Fibroblast of skin of right biceps (primary cell): ENCODE measurements at regions not wholly inside any gene's neighbourhood (a gene's known extent, or its start where the extent isn't known, plus 50 kb on each side); places are given as distances from the start of the nearest gene placed in this dataset.

Experiments used
- DNase-seq: peaks from one replicate; pipeline ENCODE4 v3.0.0-alpha.2; 2013

DNA sequence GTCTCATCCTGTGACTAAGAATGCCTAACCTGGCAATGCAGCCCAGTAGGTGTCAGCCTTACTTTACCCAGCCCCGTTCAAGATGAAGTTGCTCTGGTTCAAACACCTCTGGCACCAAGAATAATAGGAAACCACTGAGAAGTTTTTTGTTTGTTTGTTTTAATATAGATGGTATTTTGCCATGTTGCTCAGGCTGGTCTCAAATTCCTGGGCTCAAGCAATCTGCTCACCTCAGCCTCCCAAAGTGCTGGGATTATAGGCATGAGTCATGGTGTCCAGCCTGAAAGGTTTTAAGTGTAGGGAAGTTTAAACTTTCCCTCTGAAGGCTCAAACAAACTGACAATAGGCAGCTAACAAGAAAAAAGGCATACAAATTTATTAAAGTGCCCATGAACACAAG, 51.2 kb upstream of the ABCC4 start:
- DNase-seq, result no peak

DNA sequence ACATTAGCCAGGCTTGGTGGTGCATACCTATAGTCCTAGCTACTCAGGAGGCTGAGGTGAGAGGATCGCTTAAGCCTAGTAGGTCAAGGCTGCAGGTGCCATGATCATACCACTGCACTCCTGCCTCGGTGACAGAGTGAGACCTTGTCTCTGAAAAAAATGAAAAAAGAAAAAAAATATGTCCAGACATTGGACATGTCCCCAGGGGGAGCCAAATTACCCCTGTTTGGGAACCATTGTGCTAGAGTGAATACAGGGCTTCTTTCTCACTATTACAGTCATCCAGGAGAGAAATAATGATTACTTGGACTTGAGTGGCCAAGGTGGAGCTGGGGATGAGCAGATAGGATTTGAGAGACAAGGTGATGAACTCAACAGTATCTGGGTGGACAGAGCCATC, 52.9 kb upstream of the ABCC4 start:
- DNase-seq, result no peak

DNA sequence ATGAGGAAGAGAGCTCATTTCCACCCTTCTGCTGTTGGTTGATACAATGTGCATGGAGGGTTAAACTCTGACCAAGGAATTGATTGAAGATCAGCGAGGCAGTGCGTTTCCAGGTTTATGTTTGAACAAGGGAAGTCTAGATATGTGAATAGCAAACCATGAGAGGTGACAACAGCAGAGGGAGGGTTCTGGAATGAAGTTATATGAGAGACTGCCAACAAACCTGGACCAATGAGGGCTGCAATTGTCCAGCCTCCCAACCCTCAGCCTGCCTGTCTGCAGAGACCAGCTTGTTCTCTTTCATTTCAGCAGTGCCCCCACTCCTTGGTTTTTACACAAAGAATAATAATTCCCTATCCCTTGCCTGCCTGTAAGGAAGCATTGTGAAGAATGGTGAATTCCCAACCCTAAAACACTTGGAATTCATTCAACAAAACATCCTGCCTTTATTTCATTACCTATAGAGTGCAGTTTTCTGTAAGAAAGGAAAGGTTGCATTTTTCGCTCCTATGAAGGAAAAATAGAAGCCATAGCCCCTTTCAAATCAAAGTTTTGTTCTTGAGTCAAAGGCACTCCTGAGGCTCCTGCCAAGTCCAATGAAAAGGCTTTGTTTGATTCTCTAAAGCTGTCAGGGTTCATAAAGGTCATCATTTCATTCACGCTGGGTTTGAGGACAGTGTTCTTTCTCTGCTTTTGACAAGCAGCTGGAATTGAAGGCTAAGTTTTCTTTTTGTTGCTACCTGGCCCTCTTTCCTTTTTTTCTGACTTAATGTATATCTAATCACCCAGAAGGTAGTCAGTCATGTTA, 53.6 kb upstream of the ABCC4 start:
- DNase-seq, result no peak

DNA sequence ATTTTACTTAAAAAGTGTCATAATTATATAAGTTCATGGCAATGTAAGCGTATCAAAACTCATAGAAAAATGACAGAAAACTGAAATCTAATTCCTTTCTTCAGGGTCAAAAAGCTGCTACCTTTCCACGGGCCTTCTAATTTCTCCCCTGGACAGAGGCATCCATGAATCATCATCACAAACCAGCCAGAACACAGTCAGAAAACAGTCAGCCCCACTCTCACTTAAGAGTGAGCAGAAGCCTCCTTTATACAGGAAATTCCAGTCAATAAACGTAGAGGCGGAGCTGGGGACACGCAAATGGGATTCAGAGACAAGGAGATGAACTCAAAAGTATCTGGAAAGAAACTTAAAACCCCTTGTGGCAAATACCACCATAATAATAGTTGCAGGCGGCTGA, 54.2 kb upstream of the ABCC4 start:
- DNase-seq, result peak; percentile 73

DNA sequence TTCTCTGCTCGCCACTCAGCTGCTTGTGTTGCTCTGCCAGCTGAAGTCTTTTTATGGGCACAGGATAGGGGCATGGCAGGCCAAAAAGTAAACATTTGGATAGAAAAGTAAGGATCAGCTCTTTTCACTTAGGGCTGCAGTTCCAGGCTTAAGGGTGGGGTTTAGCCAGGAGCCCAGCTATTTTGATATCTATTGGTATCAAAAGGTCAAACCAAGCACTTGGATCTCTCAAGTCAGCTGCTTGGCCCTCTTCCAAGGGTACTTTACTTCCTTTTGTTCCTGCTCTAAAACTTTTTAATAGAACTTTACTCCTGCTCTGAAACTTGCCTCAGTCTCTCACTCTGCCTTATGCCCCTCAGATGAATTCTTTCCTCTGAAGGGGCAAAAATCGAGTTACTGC, 55.7 kb upstream of the ABCC4 start:
- no peak for DNase-seq

DNA sequence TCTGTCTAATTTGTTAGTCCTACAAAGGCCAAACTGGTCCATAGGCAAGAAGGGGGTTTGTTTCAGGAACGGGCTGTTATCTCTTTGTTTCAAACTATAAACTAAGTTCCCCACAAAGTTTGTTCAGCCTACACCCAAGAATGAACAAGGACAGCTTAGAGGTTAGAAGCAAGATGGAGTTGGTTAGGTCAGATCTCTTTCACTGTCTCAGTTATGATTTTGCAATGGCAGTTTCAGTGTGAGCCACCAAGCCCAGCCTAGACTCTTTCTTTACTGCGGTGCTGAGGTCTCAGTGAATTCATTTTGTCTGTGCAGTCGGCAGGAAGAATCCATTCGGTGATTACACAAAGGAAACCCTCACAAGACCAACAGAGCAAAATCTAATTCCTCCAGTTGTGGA, 56.6 kb upstream of the ABCC4 start:
- no peak for DNase-seq

DNA sequence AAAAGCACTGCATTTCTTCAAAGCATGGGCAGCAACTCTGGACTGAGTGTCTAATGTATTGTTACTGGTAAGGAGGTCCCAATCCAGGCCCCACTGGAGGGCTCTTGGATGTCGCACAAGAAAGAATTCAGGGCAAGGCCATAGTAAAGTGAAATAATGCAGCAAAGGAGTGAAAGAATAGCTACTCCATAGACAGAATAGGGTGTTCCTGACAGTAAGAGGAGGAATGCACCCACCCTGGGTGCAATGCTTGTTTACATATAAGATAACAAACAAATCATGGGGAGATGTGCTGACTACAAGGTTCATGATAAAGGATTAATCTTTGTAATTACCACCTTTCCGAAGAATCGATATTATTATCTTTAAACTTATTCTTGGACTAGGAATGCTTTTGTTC, 58.8 kb upstream of the ABCC4 start:
- DNase-seq, result no peak

DNA sequence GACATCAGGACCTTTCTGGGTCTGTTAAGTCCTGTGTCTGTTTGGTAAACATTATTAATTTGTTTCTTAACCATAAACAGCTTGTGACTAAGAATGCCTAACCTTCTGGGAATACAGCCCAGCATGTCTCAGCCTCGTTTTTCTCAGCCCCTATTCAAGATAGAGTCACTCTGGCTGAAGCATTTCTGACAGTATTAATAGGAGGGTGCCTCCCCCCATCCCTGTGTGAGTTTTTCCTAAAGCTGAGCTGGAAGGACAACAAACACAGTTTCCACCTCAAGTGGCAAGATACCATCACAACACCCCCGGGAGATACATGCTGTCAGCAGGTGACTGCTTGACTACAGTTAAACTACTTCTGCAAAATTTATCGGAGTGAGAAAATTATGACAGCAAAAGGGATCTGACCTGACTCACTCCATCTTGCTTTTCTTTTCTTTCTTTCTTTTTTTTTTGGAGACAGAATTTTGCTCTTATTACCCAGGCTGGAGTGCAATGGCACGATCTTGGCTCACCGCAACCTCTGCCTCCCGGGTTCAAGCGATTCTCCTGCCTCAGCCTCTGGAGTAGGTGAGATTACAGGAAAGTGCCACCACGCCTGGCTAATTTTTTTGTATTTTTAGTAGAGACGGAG, 59.3 kb upstream of the ABCC4 start:
- no peak for DNase-seq

DNA sequence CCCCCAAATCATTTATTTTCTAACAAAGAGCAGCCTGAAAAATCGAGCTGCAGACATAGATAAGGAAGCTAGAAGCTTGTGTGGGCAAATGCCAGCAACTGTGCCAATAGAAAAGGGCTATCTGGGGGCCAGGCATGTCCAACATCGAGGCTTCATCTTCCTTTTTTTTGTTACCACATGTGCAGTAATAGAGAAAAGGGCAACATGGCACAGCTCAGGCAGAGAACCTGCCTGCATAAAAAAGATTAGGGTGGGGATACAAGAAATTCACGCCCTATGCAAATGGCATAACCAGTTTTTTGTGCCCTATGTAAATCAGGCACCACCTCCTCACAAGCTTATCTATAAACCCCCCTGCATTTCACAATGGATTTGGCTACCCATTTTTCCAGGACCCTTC, 60.4 kb upstream of the ABCC4 start:
- DNase-seq, result no peak

DNA sequence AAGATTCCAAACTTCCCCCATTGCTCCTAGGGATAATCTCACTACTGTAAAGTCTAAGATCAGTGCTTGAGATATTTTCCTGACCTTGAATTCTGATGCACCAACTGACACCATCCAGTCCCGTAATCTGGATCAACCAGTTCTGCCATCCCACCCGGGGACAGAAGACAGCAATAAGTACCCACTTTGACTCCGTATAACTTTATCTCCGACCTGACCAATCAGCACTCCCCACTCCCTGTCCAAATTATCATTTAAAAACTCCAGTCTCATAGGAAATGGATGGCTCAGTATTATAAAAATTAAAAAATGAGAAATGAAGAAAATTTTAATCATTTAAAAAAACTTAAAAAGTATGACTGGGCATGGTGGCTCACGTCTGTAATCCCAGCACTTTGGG, 61.4 kb upstream of the ABCC4 start:
- no peak for DNase-seq

DNA sequence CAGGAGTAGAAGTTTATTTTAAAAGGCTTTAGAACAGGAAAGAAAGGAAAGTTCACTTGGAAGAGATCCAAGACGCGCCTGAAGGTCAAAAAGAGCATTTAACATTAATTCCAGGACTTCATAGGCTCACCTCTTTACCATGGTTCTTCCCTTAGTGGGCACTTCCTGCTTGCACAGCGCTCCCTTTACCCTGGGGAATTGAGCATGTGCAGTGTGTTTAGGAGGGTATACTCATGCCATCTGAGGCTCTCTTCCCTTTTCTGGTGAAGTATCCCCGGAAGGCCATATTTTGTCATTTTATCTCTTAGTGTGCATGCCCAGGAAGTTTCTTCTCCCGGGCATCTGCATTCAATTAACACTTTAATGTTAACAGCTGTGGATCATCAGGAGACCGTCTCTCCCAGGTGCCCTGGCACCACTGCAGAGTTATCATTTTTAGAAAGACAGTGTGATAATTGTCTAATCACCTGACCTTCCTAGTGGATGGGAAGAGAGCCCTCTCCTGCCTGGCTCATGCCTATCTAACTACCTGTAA, 66.1 kb upstream of the ABCC4 start:
- DNase-seq, result no peak

DNA sequence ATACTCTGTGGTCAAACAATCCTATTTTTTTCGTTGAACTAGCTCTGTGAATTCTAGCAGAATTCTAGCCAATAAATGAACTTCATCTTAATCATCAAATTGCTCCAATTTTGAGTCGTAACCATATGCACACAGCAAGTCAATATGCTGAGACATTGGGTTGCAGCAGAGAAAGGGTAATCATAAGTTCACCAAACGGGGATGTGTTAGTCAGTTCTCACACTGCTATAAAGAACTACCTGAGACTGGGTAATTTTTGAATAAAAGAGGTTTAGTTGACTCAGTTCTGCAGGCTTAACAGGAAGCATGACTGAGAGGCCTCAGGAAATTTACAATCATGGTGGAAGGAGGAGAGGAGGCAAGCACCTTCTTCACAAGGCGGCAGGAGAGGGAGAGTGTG, 67.7 kb upstream of the ABCC4 start:
- no peak for DNase-seq

DNA sequence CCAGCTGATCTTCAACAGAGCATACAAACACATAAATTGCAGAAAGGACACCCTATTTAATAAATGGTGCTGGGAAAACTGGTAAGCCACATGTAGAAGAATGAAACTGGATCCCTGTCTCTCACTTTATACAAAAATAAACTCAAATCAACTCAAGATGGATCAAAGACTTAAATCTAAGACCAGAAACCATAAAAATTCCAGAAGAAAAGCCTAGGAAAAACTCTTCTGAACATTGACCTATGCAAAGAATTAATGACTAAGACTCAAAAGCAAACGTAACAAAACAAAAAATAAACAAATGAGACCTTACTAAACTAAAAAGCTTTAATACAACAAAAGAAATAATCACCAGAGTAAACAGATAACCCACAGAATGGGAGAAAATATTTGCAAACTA, 74.5 kb upstream of the ABCC4 start:
- no peak for DNase-seq

DNA sequence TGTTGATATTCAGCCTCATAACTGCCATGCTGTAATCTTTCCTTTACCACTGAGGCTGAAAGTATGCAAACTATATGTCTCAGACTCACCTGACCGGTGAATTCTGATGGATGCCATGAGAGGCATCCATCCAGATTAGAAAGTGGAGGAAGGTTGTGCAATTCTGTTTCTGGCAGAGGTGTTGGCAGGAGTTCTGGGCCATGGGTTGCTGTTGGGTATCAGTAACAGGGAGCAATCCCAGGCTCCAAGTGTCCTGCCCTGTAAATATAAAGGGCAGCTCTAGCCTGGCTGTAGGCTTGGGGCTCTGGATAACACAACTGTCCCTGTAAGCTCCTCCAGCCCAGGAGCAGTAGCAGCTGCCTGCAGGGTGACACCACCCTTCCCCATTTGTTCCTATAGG, 77.4 kb upstream of the ABCC4 start:
- no peak for DNase-seq

DNA sequence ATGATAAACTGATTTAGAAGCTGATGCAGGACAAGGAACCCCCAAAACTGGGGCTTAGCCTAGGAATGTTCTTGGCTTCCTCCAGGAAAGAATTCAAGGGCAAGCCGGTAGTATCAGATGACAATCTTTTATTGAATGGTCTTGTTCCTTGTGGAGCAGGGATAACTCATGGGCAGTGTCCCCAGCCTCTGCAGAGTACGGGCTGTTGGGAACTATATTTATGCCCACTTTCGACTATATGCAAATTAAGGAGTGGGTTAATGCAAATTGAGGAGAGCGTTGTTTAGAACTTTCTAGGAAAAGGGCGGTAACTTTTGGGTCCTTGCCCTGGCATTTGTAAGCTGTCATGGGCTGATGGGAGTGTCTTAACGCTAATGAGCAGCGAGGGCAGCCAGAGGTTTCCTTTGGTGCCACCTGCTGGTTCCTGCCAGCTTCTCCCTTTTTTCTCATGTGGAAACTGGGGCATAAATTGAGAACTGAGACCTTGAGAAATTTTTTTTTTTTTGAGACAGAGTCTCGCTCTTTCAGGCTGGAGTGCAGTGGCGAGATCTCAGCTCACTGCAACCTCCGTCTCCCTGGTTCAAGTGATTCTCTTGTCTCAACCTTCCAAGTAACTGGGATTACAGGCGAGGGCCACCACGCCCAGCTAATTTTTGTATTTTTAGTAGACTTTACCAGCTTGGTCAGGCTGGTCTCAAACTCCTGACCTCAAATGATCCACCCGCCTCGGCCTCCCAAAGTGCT, 79.4 kb upstream of the ABCC4 start:
- peak; percentile 76 for DNase-seq

DNA sequence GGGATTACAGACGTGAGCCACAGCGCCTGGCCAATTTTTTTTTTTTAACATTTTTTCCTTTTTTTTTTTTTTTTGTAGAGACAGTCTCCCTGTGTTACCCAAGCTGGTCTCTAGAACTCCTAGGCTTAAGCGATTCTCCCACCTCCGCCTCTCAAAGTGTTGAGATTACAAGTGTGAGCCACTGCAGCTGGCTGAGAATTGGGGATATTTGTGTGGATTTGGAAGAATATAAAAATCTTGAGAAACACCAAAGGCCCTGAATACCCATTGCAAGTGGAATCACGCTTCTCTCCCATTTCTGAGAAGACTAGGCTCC, 79.9 kb upstream of the ABCC4 start:
- no peak for DNase-seq

DNA sequence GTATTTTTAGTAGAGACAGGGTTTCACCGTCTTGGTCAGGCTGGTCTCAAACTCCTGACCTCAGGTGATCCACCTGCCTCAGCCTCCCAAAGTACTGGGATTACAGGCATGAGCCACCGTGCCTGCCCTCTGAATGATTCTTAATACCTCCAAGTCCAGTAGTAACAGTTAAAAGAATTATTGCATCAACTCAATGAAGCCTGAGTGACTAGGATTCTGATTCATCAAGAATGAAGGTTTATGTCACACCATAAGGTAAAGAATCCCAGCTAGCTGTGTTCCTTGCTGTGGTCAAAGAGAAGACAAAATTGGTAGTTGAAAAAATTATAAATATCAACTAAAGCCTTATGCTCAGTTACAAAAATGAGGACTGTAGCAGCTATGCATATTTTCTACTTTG, 81.2 kb upstream of the ABCC4 start:
- DNase-seq, result no peak

DNA sequence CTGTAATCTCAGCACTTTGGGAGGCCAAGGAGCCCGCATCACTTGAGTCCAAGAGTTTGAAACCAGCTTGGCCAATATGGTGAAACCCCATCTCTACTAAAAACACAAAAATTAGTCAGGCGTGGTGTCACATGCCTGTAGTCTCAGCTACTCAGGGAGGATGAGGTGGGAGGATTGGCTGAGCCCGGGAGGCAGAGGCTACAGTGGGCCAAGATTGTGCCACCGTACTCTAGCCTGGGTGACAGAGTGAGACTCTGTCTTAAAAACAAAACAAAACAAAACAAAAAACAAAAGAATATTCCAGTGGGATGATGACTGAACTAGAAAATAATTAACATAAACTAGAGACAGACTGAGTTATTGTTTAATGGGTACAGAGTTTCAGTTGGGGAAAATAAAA, 81.7 kb upstream of the ABCC4 start:
- DNase-seq, result no peak

DNA sequence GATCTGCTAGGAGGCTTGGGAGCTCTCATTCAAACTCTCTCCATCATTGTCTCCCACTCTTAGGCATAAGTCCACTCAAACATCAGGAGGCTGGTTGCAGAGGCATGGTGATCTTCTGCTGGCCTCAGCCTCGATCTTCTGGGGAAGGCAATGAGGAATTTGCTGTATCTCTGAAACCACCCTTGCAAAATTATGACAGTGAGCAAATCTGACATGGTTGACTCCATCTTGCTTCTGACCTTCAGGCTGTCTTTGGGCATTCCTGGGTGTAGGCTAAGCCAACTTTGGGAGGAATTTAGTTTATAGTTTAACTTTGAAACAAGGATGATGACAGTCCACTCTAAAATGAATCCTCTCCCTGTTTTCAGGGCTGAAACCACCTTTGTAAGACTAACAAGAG, 84.1 kb upstream of the ABCC4 start:
- DNase-seq, result no peak

DNA sequence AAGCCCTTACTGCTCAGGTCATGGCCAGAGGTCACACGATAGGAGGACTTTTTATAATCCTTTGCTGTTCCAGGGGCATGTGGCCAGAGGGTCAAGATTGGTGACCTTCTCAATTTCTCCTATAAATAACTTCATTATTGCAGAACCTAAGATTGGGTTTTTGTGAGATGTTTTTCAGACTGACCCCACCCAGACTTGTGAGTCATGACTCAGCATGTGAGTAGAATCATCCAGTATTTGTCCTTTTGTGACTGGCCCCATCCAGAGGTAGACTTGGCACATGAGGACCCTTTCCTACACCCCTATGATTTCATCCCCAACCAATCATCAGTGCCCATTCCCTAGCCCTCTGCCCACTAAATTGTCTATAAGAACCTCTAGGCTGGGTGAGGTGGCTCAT, 84.5 kb upstream of the ABCC4 start:
- DNase-seq, result no peak

DNA sequence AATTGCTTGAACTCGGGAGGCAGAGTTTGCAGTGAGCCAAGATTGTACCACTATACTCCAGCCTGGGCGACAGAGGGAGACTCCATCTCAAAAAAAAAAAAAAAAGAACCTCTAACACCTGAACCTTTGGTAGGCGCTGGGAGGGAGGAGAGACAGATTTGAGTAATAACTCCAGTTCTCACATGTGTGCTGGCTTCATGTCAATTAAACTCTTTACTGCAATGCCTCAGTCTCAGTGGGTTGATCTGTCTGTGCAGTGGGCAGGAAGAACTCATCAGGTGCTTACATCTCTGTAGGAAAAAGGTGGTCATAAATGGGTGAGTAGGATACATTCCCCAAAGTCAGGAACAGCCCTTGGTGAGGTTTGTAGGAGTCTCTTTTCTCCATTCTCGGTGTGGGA, 85.1 kb upstream of the ABCC4 start:
- no peak for DNase-seq

DNA sequence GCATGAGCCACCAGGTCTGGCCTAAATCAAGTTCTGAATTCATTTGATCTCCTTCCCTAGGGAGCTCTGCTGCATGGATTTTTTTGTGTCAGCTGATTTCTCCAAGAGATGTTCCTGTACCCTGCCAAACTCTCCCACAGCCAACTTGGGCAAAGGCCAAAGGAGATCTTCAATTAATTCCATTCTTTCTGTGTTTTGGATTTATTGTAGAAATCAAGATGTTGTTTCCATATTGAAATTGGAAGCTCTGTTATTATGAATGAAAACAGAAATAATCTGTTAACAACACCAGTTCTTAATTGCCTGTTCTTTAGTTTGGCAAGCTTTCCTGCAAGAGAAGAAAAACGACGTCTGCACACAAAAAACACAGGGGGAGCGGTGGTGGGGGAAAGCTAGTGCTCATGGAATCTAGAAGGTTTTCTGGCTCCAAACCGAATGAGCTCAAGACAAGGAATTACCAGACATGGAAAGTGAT, 86.5 kb upstream of the ABCC4 start:
- peak; percentile 21 for DNase-seq

DNA sequence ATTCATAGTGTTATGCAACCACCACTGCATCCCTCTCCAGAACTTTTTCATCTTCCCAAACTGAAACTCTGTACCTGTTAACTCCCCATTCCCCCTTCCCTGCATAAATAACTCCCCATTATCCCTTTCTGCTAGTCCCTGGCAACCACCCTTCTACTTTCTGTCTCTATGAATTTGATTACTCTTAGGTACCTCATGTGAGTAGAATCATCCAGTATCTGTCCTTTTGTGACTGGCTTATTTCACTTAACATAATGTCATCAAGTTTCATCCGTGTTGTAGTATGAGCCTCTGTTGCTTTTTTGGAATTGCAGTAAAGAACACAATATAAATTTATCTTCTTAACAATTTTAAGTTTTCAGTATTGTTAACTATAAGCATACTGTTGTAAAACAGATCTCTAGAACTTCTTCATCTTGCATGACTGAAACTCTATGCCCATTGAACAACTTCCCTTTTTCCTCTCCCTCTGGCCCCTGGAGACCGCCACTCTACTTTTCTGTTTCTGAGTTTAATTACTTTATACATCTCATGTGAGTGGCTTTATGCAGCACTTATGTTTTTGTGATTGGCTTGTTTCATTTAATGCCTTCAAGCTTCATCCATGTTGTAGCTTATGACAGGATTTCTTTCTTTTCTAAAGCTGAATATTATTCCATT, 87.3 kb upstream of the ABCC4 start:
- no peak for DNase-seq

DNA sequence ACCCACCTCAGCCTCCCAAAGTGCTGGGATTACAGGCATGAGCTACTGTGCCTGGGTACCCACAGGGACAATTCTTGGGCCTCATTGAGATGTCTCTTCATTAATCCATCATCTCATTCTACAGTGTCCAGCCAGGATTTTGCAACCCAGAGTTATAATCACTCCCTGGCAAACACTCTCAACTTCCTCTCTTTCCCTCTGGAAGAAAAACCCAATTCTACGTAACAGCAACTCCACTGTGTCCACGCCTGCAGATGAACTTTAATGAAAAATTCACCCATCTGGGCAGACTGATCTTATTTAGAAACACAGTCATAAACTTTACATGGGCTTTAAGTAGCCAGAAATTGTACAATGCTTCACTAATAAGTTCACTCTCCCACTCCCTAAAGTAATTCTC, 90.1 kb upstream of the ABCC4 start:
- DNase-seq, result no peak
